GM12873 (cell line): ENCODE measurements at regions not wholly inside any gene's neighbourhood (a gene's known extent, or its start where the extent isn't known, plus 50 kb on each side); places are given as distances from the start of the nearest gene placed in this dataset.

Experiments
- CTCF ChIP-seq: IDR thresholded peaks from 2 replicates; pipeline ENCODE4 v1.5.1; 2012; ENCODE audit warnings: low read depth, mild to moderate bottlenecking, moderate library complexity, low read length, control low read depth; ENCODE audit not compliant: insufficient read depth; ENCODE audit errors: missing control alignments

- TF ChIP-seq CTCF, result no peak
These were observed 246.7 kb downstream of the FGFR2 start for GRCh38 chr10:121351540-121351939.

- TF ChIP-seq CTCF, result no peak
These were observed 245.9 kb downstream of the FGFR2 start for GRCh38 chr10:121352231-121352855.

GRCh38 chr10:121355161-121355560 lies 243.1 kb downstream of the FGFR2 start:
- no peak for TF ChIP-seq CTCF

GRCh38 chr10:121356183-121356582 lies 242.1 kb downstream of the FGFR2 start:
- no peak for TF ChIP-seq CTCF

- TF ChIP-seq CTCF, result no peak
These were observed 240.8 kb downstream of the FGFR2 start for GRCh38 chr10:121357401-121357800.

- no peak for TF ChIP-seq CTCF
These were observed 236.2 kb downstream of the FGFR2 start for GRCh38 chr10:121362026-121362425.

- no peak for TF ChIP-seq CTCF
These were observed 232.7 kb downstream of the FGFR2 start for GRCh38 chr10:121365566-121365965.
